DOHH2 (cell line): ENCODE measurements at regions not wholly inside any gene's neighbourhood (a gene's known extent, or its start where the extent isn't known, plus 50 kb on each side); places are given as distances from the start of the nearest gene placed in this dataset.

ENCODE experiments used
- H3F3A ChIP-seq: fragments of 200-600 bp; sonication (generic), shearing (Covaris generic); 2 replicates; pipeline ENCODE4 v1.6.0; 2016; ENCODE audit warnings: antibody characterized with exemption, mild to moderate bottlenecking; ENCODE audit not compliant: control insufficient read depth, insufficient read depth
- H3K27ac ChIP-seq: fragments of 200-600 bp; sonication (generic); 2 replicates; pipeline ENCODE4 v1.5.1; 2014; ENCODE audit warnings: low read depth, mild to moderate bottlenecking, low read length, moderate library complexity
- H3K27me3 ChIP-seq: fragments of 200-600 bp; sonication (generic); 2 replicates; pipeline ENCODE4 v1.6.1; 2014; ENCODE audit warnings: mild to moderate bottlenecking, low read length, mixed read lengths; ENCODE audit not compliant: control insufficient read depth
- H3K36me3 ChIP-seq: fragments of 200-600 bp; sonication (generic); 2 replicates; pipeline ENCODE4 v1.6.1; 2014; ENCODE audit warnings: mild to moderate bottlenecking, low read length, moderate library complexity, mixed read lengths; ENCODE audit not compliant: control insufficient read depth
- H3K4me1 ChIP-seq: fragments of 200-600 bp; sonication (generic); 2 replicates; pipeline ENCODE4 v1.6.1; 2014; ENCODE audit warnings: mild to moderate bottlenecking, low read length, mixed read lengths; ENCODE audit not compliant: control insufficient read depth
- H3K4me2 ChIP-seq: fragments of 200-600 bp; sonication (generic); 2 replicates; pipeline ENCODE4 v1.6.0; 2014; ENCODE audit warnings: mild to moderate bottlenecking, low read length, moderate library complexity
- H3K4me3 ChIP-seq: fragments of 200-600 bp; sonication (generic); 2 replicates; pipeline ENCODE4 v1.5.1; 2014; ENCODE audit warnings: mild to moderate bottlenecking, low read length, mixed read lengths
- H3K79me2 ChIP-seq: fragments of 200-600 bp; sonication (generic); 2 replicates; pipeline ENCODE4 v1.6.1; 2014; ENCODE audit warnings: mild to moderate bottlenecking, low read length, mixed read lengths; ENCODE audit not compliant: control insufficient read depth
- H3K9me2 ChIP-seq: fragments of 200-600 bp; sonication (generic); replicated peaks from 2 replicates; pipeline ENCODE4 v1.6.1; 2014; ENCODE audit warnings: mild to moderate bottlenecking, low read length, mixed read lengths; ENCODE audit not compliant: control insufficient read depth
- H3K9me3 ChIP-seq: fragments of 200-600 bp; sonication (generic); 2 replicates; pipeline ENCODE4 v1.6.1; 2014; ENCODE audit warnings: antibody characterized with exemption, low read length, mixed read lengths; ENCODE audit not compliant: control insufficient read depth, insufficient read depth
- H4K20me1 ChIP-seq: fragments of 200-600 bp; sonication (generic); 2 replicates; pipeline ENCODE4 v1.6.0; 2014; ENCODE audit warnings: low read depth, mild to moderate bottlenecking, antibody characterized with exemption, low read length, moderate library complexity; ENCODE audit not compliant: control insufficient read depth, insufficient read depth
- CTCF ChIP-seq: fragments of 200-600 bp; sonication (generic); IDR thresholded peaks from one replicate; pipeline ENCODE4 v1.5.1; 2014; ENCODE audit warnings: antibody characterized with exemption, mild to moderate bottlenecking, low read depth, low read length; ENCODE audit not compliant: poor library complexity, severe bottlenecking
- EZH2phosphoT487 ChIP-seq: fragments of 200-600 bp; sonication (generic); IDR thresholded peaks from 2 replicates; pipeline ENCODE4 v1.6.1; 2017; ENCODE audit warnings: borderline replicate concordance, mild to moderate bottlenecking, antibody characterized with exemption, low read length, moderate library complexity, mixed read lengths

- H3K4me3 ChIP-seq, result no peak overlapping the region
- 0 out of 2 replicates have a peak, but pooled peaks cover 4% of the 10 kb centered on the region for H3K27me3 ChIP-seq
- no peaks in the 10 kb centered on the region for H3K79me2 ChIP-seq
- no peaks in the 10 kb centered on the region for H3K9me3 ChIP-seq
- H3K9me2 ChIP-seq, result no peaks in the 10 kb centered on the region
- no peaks in the 10 kb centered on the region for H3F3A ChIP-seq
- H4K20me1 ChIP-seq, result no peaks in the 10 kb centered on the region
- no peaks in the 10 kb centered on the region for H3K36me3 ChIP-seq
- TF ChIP-seq EZH2phosphoT487, result no peak
- no peak for TF ChIP-seq CTCF
- no peak overlapping the region for H3K27ac ChIP-seq
- H3K4me2 ChIP-seq, result no peak overlapping the region
- no peaks in the 10 kb centered on the region for H3K4me1 ChIP-seq
These were observed 128.7 kb upstream of the CCDC68 start for GRCh38 chr18:55088000-55088401.

DNA sequence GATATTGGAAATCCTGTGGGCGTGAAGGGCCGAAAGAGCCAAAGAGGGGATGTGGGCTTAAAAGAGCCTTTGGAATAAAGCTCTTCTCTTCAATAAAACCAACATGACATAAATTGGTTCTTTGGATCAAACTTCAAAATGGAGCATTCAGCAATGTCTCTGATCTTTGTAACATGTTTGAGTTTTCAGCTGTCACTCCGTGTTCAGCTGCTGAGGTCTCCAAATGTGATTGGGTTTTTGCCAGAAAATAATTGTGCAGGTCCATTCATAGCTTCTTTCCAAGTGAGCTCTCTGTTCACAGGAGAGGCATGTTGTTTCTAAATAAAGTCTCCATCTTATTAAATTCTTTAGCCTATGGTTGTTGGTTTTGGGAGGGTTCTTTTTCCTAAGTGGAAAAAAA lies 127.6 kb upstream of the CCDC68 start:
- H3K4me2 ChIP-seq, result no peak overlapping the region
- H3K9me3 ChIP-seq, result no peaks in the 10 kb centered on the region
- H3K9me2 ChIP-seq, result no peaks in the 10 kb centered on the region
- no peaks in the 10 kb centered on the region for H3K36me3 ChIP-seq
- no peak overlapping the region for H3K27ac ChIP-seq
- no peak overlapping the region for H3K4me3 ChIP-seq
- no peaks in the 10 kb centered on the region for H3F3A ChIP-seq
- no peaks in the 10 kb centered on the region for H4K20me1 ChIP-seq
- TF ChIP-seq EZH2phosphoT487 (no peak), CTCF (no peak)
- H3K27me3 ChIP-seq, result 0 out of 2 replicates have a peak, but pooled peaks cover 4% of the 10 kb centered on the region
- H3K79me2 ChIP-seq, result no peaks in the 10 kb centered on the region
- no peaks in the 10 kb centered on the region for H3K4me1 ChIP-seq

DNA sequence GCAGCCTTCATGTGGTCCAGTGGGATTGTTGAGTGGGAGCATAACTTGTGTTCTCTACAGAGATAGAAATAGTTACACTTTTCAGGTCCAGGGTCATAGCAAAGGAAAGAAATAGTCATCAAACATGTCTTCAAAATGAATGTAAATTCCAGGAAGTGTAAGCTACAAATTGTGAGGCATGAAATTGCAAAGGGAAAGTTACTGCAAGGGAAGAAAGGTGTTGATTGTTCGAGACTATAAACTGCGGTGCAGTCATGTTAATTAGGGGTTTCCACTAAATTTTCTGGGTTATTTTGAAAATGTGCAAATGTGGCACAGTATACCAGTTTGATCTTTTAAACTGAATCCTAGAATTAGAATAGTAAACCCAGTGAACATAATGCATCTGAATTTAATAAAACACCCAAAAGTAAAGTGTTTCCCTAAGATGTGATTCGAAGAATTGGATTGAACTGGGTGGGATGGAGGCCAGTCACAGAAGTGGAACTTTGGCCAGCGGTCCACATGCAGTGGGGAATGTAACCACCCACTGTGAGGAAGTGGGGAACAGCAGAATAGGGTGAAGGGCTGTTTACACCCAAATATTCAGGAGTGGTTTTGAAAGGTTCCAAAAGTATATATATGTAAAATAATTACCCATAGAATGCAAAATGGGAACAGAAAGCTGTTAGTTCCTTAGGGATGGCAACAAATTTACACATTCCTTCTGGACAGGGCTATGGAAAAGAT lies 126.5 kb upstream of the CCDC68 start:
- 0 out of 2 replicates have a peak, but pooled peaks cover 4% of the 10 kb centered on the region for H3K27me3 ChIP-seq
- TF ChIP-seq CTCF, result no peak
- TF ChIP-seq EZH2phosphoT487, result no peak

More for the DNA sequence above, 126.5 kb upstream of the CCDC68 start:
- H3K4me1 ChIP-seq, result no peaks in the 10 kb centered on the region
- no peaks in the 10 kb centered on the region for H3F3A ChIP-seq
- H3K79me2 ChIP-seq, result no peaks in the 10 kb centered on the region
- no peak overlapping the region for H3K27ac ChIP-seq
- no peaks in the 10 kb centered on the region for H3K36me3 ChIP-seq
- H4K20me1 ChIP-seq, result no peaks in the 10 kb centered on the region
- H3K9me3 ChIP-seq, result no peaks in the 10 kb centered on the region
- no peaks in the 10 kb centered on the region for H3K9me2 ChIP-seq
- no peak overlapping the region for H3K4me3 ChIP-seq
- no peak overlapping the region for H3K4me2 ChIP-seq
